Activated naive CD4-positive, alpha-beta T cell treated with anti-CD3 and anti-CD28 coated beads, Interleukin-2, amount 10 ng/mL, durations not matched to agents 7 days and 5 days (primary cell): ENCODE measurements at regions not wholly inside any gene's neighbourhood (a gene's known extent, or its start where the extent isn't known, plus 50 kb on each side); places are given as distances from the start of the nearest gene placed in this dataset.

ENCODE experiments used
- CTCF ChIA-PET: fragments of 350-600 bp; sonication (Branson Sonifier 250); formaldehyde crosslinking; loops from one replicate; lab custom pipeline; 2021; ENCODE audit warnings: antibody characterized with exemption; lab: Charles Lee
- DNase-seq: peaks from one replicate; pipeline ENCODE4 v3.0.0-alpha.2; 2020
- H3K27ac Mint-ChIP-seq: one replicate; pipeline ENCODE4 v1.8.0; 2021; ENCODE audit warnings: mild to moderate bottlenecking, moderate library complexity, mixed read lengths
- H3K27me3 Mint-ChIP-seq: one replicate; pipeline ENCODE4 v1.8.0; 2021; ENCODE audit warnings: mild to moderate bottlenecking, mixed read lengths
- H3K36me3 Mint-ChIP-seq: one replicate; pipeline ENCODE4 v1.8.0; 2021; ENCODE audit warnings: mixed read lengths
- H3K4me1 Mint-ChIP-seq: one replicate; pipeline ENCODE4 v1.8.0; 2021; ENCODE audit warnings: mixed read lengths
- H3K4me3 Mint-ChIP-seq: one replicate; pipeline ENCODE4 v1.8.0; 2021; ENCODE audit warnings: mild to moderate bottlenecking, moderate library complexity, mixed read lengths
- H3K9me3 Mint-ChIP-seq: one replicate; pipeline ENCODE4 v1.8.0; 2021; ENCODE audit warnings: mixed read lengths

GRCh38 chrX:20350596-20350995 is 83.9 kb upstream of the RPS6KA3 start:
- Mint-ChIP-seq H3K36me3 (no peaks in the 10 kb centered on the region), H3K4me1 (peaks cover 15% of the 10 kb centered on the region)

GRCh38 chrX:20348139-20348538 is 81.4 kb upstream of the RPS6KA3 start:
- DNase-seq = no peak
- Mint-ChIP-seq H3K4me1 (peaks cover 2% of the 10 kb centered on the region), H3K27me3 (peaks cover 3% of the 10 kb centered on the region), H3K4me3 (no peak overlapping the region), H3K36me3 (peaks cover 2% of the 10 kb centered on the region), H3K27ac (no peak overlapping the region), H3K9me3 (peaks cover 16% of the 10 kb centered on the region)
- CTCF ChIA-PET = no interaction called here

More at GRCh38 chrX:20350596-20350995, 83.9 kb upstream of the RPS6KA3 start:
- Mint-ChIP-seq H3K27ac (no peak overlapping the region), H3K27me3 (no peaks in the 10 kb centered on the region), H3K4me3 (no peak overlapping the region), H3K9me3 (no peaks in the 10 kb centered on the region)
- no peak for DNase-seq
- CTCF ChIA-PET = no interaction called here

GRCh38 chrX:20347481-20347880 is 80.8 kb upstream of the RPS6KA3 start:
- H3K4me1 Mint-ChIP-seq = peaks cover under 1% of the 10 kb centered on the region

GRCh38 chrX:20333672-20334071 is 67.0 kb upstream of the RPS6KA3 start:
- H3K4me1 Mint-ChIP-seq = no peaks in the 10 kb centered on the region
- H3K9me3 Mint-ChIP-seq = no peaks in the 10 kb centered on the region
- DNase-seq = no peak
- no peak overlapping the region for H3K4me3 Mint-ChIP-seq
- no peak overlapping the region for H3K27ac Mint-ChIP-seq
- H3K36me3 Mint-ChIP-seq = no peaks in the 10 kb centered on the region
- H3K27me3 Mint-ChIP-seq = no peaks in the 10 kb centered on the region
- CTCF ChIA-PET = interaction anchor here (1.7 kb wide), 1 partner anchor 21 kb away, joined by 4 read pairs; no protein-coding TSS in a partner anchor

More at GRCh38 chrX:20347481-20347880, 80.8 kb upstream of the RPS6KA3 start:
- DNase-seq = no peak
- Mint-ChIP-seq H3K27ac (no peak overlapping the region), H3K36me3 (peaks cover 2% of the 10 kb centered on the region), H3K27me3 (peaks cover 3% of the 10 kb centered on the region), H3K4me3 (no peak overlapping the region), H3K9me3 (peaks cover 16% of the 10 kb centered on the region)
- CTCF ChIA-PET = no interaction called here

GRCh38 chrX:20330545-20330944 is 63.8 kb upstream of the RPS6KA3 start:
- CTCF ChIA-PET = no interaction called here
- H3K27me3 Mint-ChIP-seq = no peaks in the 10 kb centered on the region
- H3K36me3 Mint-ChIP-seq = no peaks in the 10 kb centered on the region
- no peak overlapping the region for H3K27ac Mint-ChIP-seq
- H3K9me3 Mint-ChIP-seq = no peaks in the 10 kb centered on the region
- DNase-seq = no peak
- no peak overlapping the region for H3K4me3 Mint-ChIP-seq
- H3K4me1 Mint-ChIP-seq = no peaks in the 10 kb centered on the region

GRCh38 chrX:20329435-20329834 is 62.7 kb upstream of the RPS6KA3 start:
- no peak for DNase-seq
- no peaks in the 10 kb centered on the region for H3K9me3 Mint-ChIP-seq
- no peak overlapping the region for H3K27ac Mint-ChIP-seq
- no peaks in the 10 kb centered on the region for H3K36me3 Mint-ChIP-seq
- H3K27me3 Mint-ChIP-seq = no peaks in the 10 kb centered on the region
- H3K4me3 Mint-ChIP-seq = no peak overlapping the region
- CTCF ChIA-PET = no interaction called here
- no peaks in the 10 kb centered on the region for H3K4me1 Mint-ChIP-seq

- H3K27ac Mint-ChIP-seq = no peak overlapping the region
- no peaks in the 10 kb centered on the region for H3K9me3 Mint-ChIP-seq
These were observed 59.2 kb upstream of the RPS6KA3 start for GRCh38 chrX:20325786-20326388.

GRCh38 chrX:20322887-20323286 is 56.2 kb upstream of the RPS6KA3 start:
- no peak overlapping the region for H3K27ac Mint-ChIP-seq
- CTCF ChIA-PET = no interaction called here
- H3K36me3 Mint-ChIP-seq = no peaks in the 10 kb centered on the region
- no peaks in the 10 kb centered on the region for H3K9me3 Mint-ChIP-seq
- H3K27me3 Mint-ChIP-seq = no peaks in the 10 kb centered on the region
- H3K4me3 Mint-ChIP-seq = no peak overlapping the region
- no peak for DNase-seq
- peaks cover 22% of the 10 kb centered on the region for H3K4me1 Mint-ChIP-seq

More at GRCh38 chrX:20325786-20326388, 59.2 kb upstream of the RPS6KA3 start:
- no peaks in the 10 kb centered on the region for H3K27me3 Mint-ChIP-seq
- no peaks in the 10 kb centered on the region for H3K36me3 Mint-ChIP-seq
- no peak for DNase-seq
- CTCF ChIA-PET = no interaction called here
- H3K4me1 Mint-ChIP-seq = peaks cover 13% of the 10 kb centered on the region
- no peak overlapping the region for H3K4me3 Mint-ChIP-seq

GRCh38 chrX:20320461-20321159 is 53.9 kb upstream of the RPS6KA3 start:
- CTCF ChIA-PET = no interaction called here
- no peaks in the 10 kb centered on the region for H3K36me3 Mint-ChIP-seq

GRCh38 chrX:20319054-20319453 is 52.3 kb upstream of the RPS6KA3 start:
- Mint-ChIP-seq H3K27ac (no peak overlapping the region), H3K27me3 (no peaks in the 10 kb centered on the region), H3K4me3 (no peak overlapping the region), H3K9me3 (no peaks in the 10 kb centered on the region), H3K4me1 (peaks cover 31% of the 10 kb centered on the region), H3K36me3 (no peaks in the 10 kb centered on the region)
- CTCF ChIA-PET = no interaction called here
- DNase-seq = no peak

More at GRCh38 chrX:20320461-20321159, 53.9 kb upstream of the RPS6KA3 start:
- no peaks in the 10 kb centered on the region for H3K9me3 Mint-ChIP-seq
- peak; percentile 46 for DNase-seq
- peak overlapping the region; percentile 24 for H3K4me3 Mint-ChIP-seq
- H3K27me3 Mint-ChIP-seq = no peaks in the 10 kb centered on the region
- peak overlapping the region; percentile 35 for H3K27ac Mint-ChIP-seq
- H3K4me1 Mint-ChIP-seq = peaks cover 25% of the 10 kb centered on the region

GRCh38 chrX:20317873-20318272 is 51.2 kb upstream of the RPS6KA3 start:
- Mint-ChIP-seq H3K4me3 (no peak overlapping the region), H3K9me3 (no peaks in the 10 kb centered on the region), H3K27me3 (no peaks in the 10 kb centered on the region), H3K36me3 (no peaks in the 10 kb centered on the region), H3K27ac (no peak overlapping the region), H3K4me1 (peaks cover 34% of the 10 kb centered on the region)
- CTCF ChIA-PET = no interaction called here
- no peak for DNase-seq
